SK-N-SH treated with all-trans-retinoic acid at 6 μM for 48 hours (cell line): ENCODE measurements at regions not wholly inside any gene's neighbourhood (a gene's known extent, or its start where the extent isn't known, plus 50 kb on each side); places are given as distances from the start of the nearest gene placed in this dataset.

Source experiments
- ATAC-seq: fragments of 200-7000 bp; cut with Tn5 transposase; 3 replicates; pipeline ENCODE4 v1.9.1; 2020; ENCODE audit warnings: mild to moderate bottlenecking, moderate library complexity
- ARNTL ChIP-seq: fragments of 450-650 bp; formaldehyde crosslinking; IDR thresholded peaks from 2 replicates; pipeline ENCODE4 v1.5.0; 2020; ENCODE audit warnings: low read depth, mild to moderate bottlenecking, moderate library complexity, borderline replicate concordance
- BACH2 ChIP-seq: fragments of 250-450 bp; sonication (Bioruptor Pico); IDR thresholded peaks from 2 replicates; pipeline ENCODE4 v1.9.0; 2021; ENCODE audit warnings: mild to moderate bottlenecking, borderline replicate concordance
- CSDC2 ChIP-seq: fragments of 250-450 bp; sonication (Bioruptor Pico); IDR thresholded peaks from 2 replicates; pipeline ENCODE4 v1.5.0; 2020; ENCODE audit warnings: mild to moderate bottlenecking, moderate library complexity
- ESRRG ChIP-seq: fragments of 250-450 bp; sonication (Bioruptor Pico); IDR thresholded peaks from 2 replicates; pipeline ENCODE4 v1.6.1; 2021; ENCODE audit warnings: mild to moderate bottlenecking
- GLIS3 ChIP-seq: fragments of 250-450 bp; sonication (Bioruptor Pico); IDR thresholded peaks from 2 replicates; pipeline ENCODE4 v1.5.0; 2020; ENCODE audit warnings: mild to moderate bottlenecking, moderate library complexity
- ISL1 ChIP-seq: fragments of 250-450 bp; sonication (Bioruptor Pico); IDR thresholded peaks from 2 replicates; pipeline ENCODE4 v2.1.2; 2022; ENCODE audit warnings: mild to moderate bottlenecking, moderate library complexity
- OSR1 ChIP-seq: fragments of 250-450 bp; sonication (Bioruptor Pico); IDR thresholded peaks from 2 replicates; pipeline ENCODE4 v1.8.0; 2022; ENCODE audit warnings: moderate library complexity, mild to moderate bottlenecking, inconsistent platforms
- PPARA ChIP-seq: fragments of 250-450 bp; sonication (Bioruptor Pico); IDR thresholded peaks from 2 replicates; pipeline ENCODE4 v1.5.0; 2020; ENCODE audit warnings: mild to moderate bottlenecking, borderline replicate concordance
- RARB ChIP-seq: fragments of 250-450 bp; sonication (Bioruptor Pico); IDR thresholded peaks from 2 replicates; pipeline ENCODE4 v1.8.0; 2021; ENCODE audit warnings: mild to moderate bottlenecking, moderate library complexity
- SNAI2 ChIP-seq: fragments of 250-450 bp; sonication (Bioruptor Pico); IDR thresholded peaks from 2 replicates; pipeline ENCODE4 v1.5.0; 2020; ENCODE audit warnings: mild to moderate bottlenecking, moderate library complexity
- TCF4 ChIP-seq: fragments of 250-450 bp; sonication (Bioruptor Pico); IDR thresholded peaks from 2 replicates; pipeline ENCODE4 v1.8.0; 2021; ENCODE audit warnings: mild to moderate bottlenecking, moderate library complexity, borderline replicate concordance
- TOX ChIP-seq: fragments of 250-450 bp; sonication (Bioruptor Pico); IDR thresholded peaks from 2 replicates; pipeline ENCODE4 v1.8.0; 2021; ENCODE audit warnings: mild to moderate bottlenecking, moderate library complexity, borderline replicate concordance
- ZC3H10 ChIP-seq: fragments of 250-450 bp; sonication (Bioruptor Pico); IDR thresholded peaks from 2 replicates; pipeline ENCODE4 v1.5.1; 2021; ENCODE audit warnings: mild to moderate bottlenecking, moderate library complexity
- ZFP3 ChIP-seq: fragments of 250-450 bp; sonication (Bioruptor Pico); IDR thresholded peaks from 2 replicates; pipeline ENCODE4 v1.5.0; 2020; ENCODE audit warnings: mild to moderate bottlenecking, moderate library complexity
- ZFP30 ChIP-seq: fragments of 450-650 bp; formaldehyde crosslinking; IDR thresholded peaks from 2 replicates; pipeline ENCODE4 v1.5.0; 2022; ENCODE audit warnings: mild to moderate bottlenecking, moderate library complexity
- ZNF565 ChIP-seq: fragments of 450-650 bp; formaldehyde crosslinking; conservative IDR thresholded peaks from 2 replicates; pipeline ENCODE4 v1.5.0; 2020; ENCODE audit warnings: low read depth, mild to moderate bottlenecking, moderate library complexity
- ZNF70 ChIP-seq: fragments of 450-650 bp; formaldehyde crosslinking; IDR thresholded peaks from 2 replicates; pipeline ENCODE4 v1.5.0; 2020; ENCODE audit warnings: mild to moderate bottlenecking, moderate library complexity
- ZNF8 ChIP-seq: fragments of 450-650 bp; formaldehyde crosslinking; IDR thresholded peaks from 2 replicates; pipeline ENCODE4 v1.5.0; 2020; ENCODE audit warnings: mild to moderate bottlenecking, moderate library complexity
- TF ChIP-seq, protein P1 (sequence below): fragments of 250-450 bp; sonication (Bioruptor Pico); IDR thresholded peaks from 2 replicates; pipeline ENCODE4 v1.8.0; 2021; ENCODE audit warnings: low read depth, mild to moderate bottlenecking, moderate library complexity, borderline replicate concordance
- TF ChIP-seq, protein P2 (sequence below): fragments of 250-450 bp; sonication (Bioruptor Pico); IDR thresholded peaks from 2 replicates; pipeline ENCODE4 v1.8.0; 2020; ENCODE audit warnings: mild to moderate bottlenecking, moderate library complexity, borderline replicate concordance
- TF ChIP-seq, protein P3 (sequence below): fragments of 250-450 bp; sonication (Bioruptor Pico); IDR thresholded peaks from 2 replicates; pipeline ENCODE4 v1.5.0; 2020; ENCODE audit warnings: mild to moderate bottlenecking, moderate library complexity
- TF ChIP-seq, protein P4 (sequence below): fragments of 250-450 bp; sonication (Bioruptor Pico); IDR thresholded peaks from 2 replicates; pipeline ENCODE4 v1.5.1; 2020; ENCODE audit warnings: low read depth, mild to moderate bottlenecking, moderate library complexity

DNA sequence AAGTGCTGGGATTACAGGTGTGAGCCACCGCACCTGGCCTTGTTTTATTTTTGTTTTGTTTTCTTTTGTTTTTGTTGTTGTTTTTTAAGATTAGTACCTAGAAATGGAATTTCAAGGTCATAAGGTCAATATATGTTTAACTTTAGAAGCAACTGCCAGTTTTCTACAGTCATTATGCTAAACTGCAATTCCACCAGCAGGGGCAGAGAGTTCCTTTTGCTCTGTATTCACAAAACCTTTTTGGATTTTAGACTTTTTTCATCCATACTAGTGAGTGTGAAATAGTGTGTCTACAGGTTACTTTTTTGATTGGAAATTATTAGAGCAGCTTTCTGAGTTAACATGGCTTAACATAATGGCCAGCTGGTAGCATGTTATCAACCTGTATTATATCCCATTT, 580.6 kb downstream of the TRIML1 start (continued):
- TF ChIP-seq, protein P1, sequence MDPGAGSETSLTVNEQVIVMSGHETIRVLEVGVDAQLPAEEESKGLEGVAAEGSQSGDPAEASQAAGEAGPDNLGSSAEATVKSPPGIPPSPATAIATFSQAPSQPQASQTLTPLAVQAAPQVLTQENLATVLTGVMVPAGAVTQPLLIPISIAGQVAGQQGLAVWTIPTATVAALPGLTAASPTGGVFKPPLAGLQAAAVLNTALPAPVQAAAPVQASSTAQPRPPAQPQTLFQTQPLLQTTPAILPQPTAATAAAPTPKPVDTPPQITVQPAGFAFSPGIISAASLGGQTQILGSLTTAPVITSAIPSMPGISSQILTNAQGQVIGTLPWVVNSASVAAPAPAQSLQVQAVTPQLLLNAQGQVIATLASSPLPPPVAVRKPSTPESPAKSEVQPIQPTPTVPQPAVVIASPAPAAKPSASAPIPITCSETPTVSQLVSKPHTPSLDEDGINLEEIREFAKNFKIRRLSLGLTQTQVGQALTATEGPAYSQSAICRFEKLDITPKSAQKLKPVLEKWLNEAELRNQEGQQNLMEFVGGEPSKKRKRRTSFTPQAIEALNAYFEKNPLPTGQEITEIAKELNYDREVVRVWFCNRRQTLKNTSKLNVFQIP (CRISPR knock-in tag): no peak
- TF ChIP-seq ZNF565 (CRISPR knock-in tag) (no peak), TOX (CRISPR knock-in tag) (no peak), TCF4 (CRISPR knock-in tag) (no peak), BACH2 (CRISPR knock-in tag) (no peak), ISL1 (no peak)

DNA sequence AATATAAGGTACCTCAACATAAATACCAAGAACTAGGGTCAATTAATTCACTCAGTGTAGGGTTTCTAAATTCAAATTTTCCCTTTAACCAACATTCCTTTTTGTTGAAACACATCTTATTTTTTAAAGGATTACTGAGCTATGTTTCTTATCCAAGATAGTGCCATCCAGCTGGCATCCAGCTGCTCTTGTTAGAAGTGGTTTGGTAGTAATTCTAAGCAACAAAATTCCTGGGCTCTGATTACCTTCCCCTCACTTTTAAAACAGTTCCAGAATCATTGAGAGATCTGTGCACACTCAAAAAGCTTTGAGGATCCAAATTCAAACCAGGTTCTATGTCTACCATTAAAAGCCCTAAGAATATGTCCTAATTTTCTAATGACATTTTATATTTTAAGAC, 583.7 kb downstream of the TRIML1 start:
- TF ChIP-seq TCF4 (CRISPR knock-in tag) (no peak), RARB (no peak), ZNF565 (CRISPR knock-in tag) (no peak), ZFP3 (CRISPR knock-in tag) (no peak), CSDC2 (no peak), BACH2 (CRISPR knock-in tag) (no peak), ZFP30 (CRISPR knock-in tag) (no peak), ZNF70 (CRISPR knock-in tag) (no peak), ARNTL (CRISPR knock-in tag) (no peak), ISL1 (no peak)
- TF ChIP-seq, all 23 proteins: peak for 0
- ATAC-seq: peak; percentile 53

DNA sequence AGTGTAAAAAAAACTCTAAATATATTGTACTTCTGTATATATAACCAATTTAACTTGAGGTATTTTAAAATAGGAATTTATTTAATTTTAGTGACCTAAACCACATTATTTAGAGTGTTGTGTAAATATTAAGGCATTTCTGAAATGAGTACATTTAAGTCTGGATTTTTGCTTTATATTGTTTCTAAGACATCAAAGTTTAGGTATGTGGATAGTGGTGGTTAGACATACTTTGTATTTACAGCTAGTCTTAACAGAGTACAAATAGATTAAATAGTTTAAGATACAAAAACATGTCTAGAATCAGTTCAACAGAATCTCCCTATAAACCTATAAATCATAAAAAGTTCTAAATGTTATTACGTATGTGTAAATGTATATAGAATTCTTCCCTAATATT, 588.5 kb downstream of the TRIML1 start:
- no peak for ATAC-seq
- TF ChIP-seq SNAI2 (CRISPR knock-in tag): no peak

DNA sequence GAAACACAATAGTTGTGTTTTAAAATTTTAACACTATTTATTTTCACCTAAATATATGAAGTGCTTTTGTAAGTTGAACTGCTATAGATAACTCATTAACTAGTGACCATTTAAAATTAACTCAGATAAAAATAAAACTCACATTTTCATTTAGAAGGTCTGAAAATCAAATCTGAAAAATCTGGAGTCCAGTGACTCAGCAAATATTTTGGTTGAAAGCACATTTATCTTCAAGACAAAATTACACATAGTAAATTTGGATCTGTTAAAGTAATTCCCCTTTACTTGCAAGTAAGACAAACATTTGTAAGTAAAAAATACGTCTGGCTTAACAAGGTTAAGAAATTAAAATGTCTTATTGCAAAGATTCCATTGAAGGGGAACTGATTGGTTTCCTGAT, 589.1 kb downstream of the TRIML1 start:
- TF ChIP-seq ZNF70 (CRISPR knock-in tag) (no peak), ISL1 (no peak), PPARA (CRISPR knock-in tag) (no peak), ESRRG (no peak), ZC3H10 (no peak), CSDC2 (no peak), OSR1 (CRISPR knock-in tag) (no peak), TOX (CRISPR knock-in tag) (no peak), ZFP3 (CRISPR knock-in tag) (no peak), ZNF565 (CRISPR knock-in tag) (no peak), GLIS3 (CRISPR knock-in tag) (no peak), ZNF8 (CRISPR knock-in tag) (no peak), ARNTL (CRISPR knock-in tag) (no peak), BACH2 (CRISPR knock-in tag) (no peak)
- TF ChIP-seq, protein P2, sequence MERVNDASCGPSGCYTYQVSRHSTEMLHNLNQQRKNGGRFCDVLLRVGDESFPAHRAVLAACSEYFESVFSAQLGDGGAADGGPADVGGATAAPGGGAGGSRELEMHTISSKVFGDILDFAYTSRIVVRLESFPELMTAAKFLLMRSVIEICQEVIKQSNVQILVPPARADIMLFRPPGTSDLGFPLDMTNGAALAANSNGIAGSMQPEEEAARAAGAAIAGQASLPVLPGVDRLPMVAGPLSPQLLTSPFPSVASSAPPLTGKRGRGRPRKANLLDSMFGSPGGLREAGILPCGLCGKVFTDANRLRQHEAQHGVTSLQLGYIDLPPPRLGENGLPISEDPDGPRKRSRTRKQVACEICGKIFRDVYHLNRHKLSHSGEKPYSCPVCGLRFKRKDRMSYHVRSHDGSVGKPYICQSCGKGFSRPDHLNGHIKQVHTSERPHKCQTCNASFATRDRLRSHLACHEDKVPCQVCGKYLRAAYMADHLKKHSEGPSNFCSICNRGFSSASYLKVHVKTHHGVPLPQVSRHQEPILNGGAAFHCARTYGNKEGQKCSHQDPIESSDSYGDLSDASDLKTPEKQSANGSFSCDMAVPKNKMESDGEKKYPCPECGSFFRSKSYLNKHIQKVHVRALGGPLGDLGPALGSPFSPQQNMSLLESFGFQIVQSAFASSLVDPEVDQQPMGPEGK (CRISPR knock-in tag): no peak
- TF ChIP-seq, protein P3, sequence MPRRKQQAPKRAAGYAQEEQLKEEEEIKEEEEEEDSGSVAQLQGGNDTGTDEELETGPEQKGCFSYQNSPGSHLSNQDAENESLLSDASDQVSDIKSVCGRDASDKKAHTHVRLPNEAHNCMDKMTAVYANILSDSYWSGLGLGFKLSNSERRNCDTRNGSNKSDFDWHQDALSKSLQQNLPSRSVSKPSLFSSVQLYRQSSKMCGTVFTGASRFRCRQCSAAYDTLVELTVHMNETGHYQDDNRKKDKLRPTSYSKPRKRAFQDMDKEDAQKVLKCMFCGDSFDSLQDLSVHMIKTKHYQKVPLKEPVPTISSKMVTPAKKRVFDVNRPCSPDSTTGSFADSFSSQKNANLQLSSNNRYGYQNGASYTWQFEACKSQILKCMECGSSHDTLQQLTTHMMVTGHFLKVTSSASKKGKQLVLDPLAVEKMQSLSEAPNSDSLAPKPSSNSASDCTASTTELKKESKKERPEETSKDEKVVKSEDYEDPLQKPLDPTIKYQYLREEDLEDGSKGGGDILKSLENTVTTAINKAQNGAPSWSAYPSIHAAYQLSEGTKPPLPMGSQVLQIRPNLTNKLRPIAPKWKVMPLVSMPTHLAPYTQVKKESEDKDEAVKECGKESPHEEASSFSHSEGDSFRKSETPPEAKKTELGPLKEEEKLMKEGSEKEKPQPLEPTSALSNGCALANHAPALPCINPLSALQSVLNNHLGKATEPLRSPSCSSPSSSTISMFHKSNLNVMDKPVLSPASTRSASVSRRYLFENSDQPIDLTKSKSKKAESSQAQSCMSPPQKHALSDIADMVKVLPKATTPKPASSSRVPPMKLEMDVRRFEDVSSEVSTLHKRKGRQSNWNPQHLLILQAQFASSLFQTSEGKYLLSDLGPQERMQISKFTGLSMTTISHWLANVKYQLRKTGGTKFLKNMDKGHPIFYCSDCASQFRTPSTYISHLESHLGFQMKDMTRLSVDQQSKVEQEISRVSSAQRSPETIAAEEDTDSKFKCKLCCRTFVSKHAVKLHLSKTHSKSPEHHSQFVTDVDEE (CRISPR knock-in tag): no peak
- TF ChIP-seq, protein P1 (CRISPR knock-in tag): no peak
- TF ChIP-seq, protein P4, sequence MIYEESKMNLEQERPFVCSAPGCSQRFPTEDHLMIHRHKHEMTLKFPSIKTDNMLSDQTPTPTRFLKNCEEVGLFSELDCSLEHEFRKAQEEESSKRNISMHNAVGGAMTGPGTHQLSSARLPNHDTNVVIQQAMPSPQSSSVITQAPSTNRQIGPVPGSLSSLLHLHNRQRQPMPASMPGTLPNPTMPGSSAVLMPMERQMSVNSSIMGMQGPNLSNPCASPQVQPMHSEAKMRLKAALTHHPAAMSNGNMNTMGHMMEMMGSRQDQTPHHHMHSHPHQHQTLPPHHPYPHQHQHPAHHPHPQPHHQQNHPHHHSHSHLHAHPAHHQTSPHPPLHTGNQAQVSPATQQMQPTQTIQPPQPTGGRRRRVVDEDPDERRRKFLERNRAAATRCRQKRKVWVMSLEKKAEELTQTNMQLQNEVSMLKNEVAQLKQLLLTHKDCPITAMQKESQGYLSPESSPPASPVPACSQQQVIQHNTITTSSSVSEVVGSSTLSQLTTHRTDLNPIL: no peak
- ATAC-seq: no peak
